Tongue (tissue), 1 donor: ENCODE measurements at regions not wholly inside any gene's neighbourhood (a gene's known extent, or its start where the extent isn't known, plus 50 kb on each side); places are given as distances from the start of the nearest gene placed in this dataset.

Experiments
- DNase-seq: peaks from one replicate; pipeline ENCODE4 v3.0.0-alpha.2; 2015

DNA sequence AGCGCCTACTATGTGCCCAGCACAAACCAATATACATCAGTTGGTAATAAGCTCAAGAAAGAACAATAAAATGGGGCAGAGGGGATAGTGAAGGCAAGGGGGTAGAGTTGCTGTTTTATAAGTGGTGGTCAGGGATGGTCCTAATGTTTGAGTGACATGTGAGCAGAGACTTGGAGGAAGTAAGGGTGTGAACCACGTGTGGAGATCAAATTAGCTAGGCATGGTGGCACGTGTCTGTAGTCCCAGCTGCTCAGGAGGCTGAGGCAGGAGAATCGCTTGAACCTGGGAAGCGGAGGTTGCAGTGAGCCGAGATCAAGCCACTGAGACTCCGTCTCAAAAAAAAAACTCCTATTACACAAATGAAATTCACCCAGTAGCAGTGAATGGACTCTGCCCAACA lies 56.5 kb downstream of the IRX6 start:
- DNase-seq, result no peak

- no peak for DNase-seq
Measured at GRCh38 chr16:55384288-55385247, 60.6 kb downstream of the IRX6 start.

GRCh38 chr16:55385359-55385758 lies 61.4 kb downstream of the IRX6 start:
- DNase-seq, result no peak

DNA sequence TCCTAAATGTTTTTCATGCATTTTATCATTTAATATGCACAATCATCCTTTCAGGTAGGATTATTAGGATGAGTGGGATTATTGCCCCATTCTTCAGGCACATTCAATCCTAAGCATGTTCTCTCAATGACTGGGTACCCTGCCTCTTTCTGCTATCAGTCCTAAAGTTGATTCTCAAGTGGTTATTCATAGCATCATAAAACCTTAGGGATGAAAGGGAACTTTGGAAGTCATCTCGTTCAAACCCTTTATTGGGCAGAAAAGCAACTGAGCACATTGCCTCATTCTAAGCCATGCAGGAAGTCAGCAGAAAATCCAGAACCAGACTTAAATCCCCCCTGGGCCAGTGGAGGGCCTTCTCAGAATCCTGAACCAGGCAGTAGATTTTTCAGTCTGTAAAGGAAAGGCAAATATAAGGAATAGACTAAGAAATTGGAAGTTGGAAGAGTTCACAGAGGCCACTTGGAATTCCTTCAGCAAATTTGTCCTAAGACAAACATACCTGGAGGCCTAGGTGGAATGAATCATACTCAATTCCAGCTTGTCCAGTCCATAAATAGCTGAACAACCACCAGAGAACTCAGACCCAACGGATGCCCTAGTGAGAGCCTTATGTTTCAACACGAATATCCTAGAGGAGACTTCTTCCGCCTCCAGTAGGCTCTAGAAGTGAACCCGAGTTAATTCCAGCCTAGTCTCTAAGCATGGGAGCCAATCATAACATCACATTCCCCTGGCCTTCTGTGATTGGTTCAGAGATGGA lies 62.7 kb downstream of the IRX6 start:
- DNase-seq, result no peak

DNA sequence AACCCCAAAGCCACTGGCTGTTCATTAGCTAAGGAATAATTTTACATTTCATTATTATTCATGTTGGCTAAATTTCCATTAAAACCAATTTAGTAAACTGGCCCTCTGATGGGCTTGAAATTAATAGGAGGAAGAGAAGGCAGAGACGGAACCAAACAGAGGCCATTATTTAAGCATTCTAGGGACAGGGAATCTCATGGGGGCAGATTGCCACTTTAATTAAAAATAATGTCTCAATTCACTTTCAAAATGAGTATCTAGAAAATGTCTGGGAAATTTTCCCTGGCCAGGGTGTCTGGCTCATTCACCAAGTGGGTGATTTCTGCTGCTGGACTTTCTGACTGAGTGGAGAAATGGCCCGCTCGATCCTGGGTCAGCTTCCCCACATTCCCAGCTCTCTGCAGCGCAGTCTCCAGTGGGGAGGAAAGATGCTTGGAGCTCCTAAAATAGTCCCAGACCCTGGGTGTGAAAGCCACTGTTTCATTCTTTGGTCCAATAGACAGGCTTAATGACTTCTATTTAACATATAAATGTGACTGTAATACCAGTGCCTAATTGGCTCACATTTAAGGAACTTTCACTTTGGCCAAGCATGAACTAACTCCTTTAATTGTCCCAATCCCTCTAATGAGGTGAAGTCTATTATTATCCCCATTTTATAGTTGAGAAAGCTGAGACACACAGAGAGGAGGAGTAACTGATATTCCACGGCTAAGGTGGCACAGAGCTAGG lies 64.3 kb downstream of the IRX6 start:
- no peak for DNase-seq

- peak; percentile 60 for DNase-seq
Measured at GRCh38 chr16:55389426-55390073, 65.5 kb downstream of the IRX6 start.

GRCh38 chr16:55390630-55391237 lies 66.7 kb downstream of the IRX6 start:
- DNase-seq, result no peak

DNA sequence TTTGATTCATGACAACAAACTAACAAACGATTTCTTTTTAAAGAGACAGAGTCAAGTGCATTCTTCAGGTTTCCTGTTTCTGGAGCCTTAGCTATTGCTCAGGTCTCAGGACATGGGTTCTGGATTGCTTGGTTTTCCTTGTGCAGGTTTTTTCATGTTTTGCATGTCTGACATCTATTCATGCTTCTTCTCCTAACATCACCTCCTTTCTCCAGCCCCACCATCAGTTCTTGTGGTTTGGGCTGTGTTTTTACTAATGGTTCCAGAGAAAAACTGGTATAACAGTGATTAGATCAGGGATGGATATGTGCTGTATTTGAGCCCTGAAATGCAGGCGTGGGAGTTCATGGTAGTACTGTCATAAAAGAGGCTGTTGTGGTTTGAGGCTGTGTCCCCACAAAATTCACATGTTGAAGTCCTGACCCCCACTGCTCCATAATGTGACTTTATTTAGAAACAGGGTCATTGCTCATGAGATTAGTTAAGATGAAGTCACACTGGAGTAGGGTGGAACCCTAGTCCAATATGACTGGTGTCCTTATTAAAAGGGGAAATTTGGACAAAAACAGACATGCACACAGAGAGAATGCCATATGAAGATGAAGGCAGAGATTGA lies 67.9 kb downstream of the IRX6 start:
- no peak for DNase-seq

DNA sequence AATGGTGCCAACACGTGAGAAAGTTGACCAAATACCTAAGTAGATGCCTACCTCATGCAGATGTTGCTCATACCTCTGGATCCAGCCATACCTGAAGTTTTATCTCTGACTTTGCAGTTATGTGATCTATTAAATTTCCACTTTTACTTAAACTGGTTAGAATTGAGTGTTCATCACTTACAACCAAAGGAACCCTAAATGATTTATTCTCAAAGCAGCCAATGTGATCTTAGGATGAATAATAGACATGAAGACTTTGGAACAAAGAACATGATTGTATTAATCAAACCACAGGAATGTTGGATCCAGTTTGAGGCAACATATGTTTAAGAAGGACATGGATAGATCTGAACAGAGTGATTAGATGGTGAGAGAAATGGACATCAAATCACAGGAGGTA lies 68.7 kb downstream of the IRX6 start:
- no peak for DNase-seq

DNA sequence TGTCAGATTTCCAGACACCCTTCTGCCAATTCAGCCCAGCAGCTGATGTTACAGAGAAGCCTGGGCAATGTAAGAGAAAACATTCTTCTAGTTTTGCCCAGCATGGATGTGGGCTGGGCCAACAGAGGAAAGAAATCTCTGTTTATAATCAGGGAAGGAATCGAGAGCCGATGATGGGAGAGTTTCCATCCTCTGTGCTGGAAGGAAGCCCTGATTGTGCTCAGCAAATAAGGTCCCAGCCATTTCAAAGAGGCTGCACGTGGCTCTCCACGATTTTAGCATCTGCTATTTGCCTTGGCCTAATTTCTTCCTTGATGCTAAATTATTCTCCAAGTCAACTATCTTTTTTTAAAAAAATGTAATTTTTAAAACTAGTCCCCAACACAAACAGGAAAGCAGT lies 70.0 kb downstream of the IRX6 start:
- peak; percentile 81 for DNase-seq

- DNase-seq, result no peak
Measured at GRCh38 chr16:55398762-55399161, 74.8 kb downstream of the IRX6 start.

DNA sequence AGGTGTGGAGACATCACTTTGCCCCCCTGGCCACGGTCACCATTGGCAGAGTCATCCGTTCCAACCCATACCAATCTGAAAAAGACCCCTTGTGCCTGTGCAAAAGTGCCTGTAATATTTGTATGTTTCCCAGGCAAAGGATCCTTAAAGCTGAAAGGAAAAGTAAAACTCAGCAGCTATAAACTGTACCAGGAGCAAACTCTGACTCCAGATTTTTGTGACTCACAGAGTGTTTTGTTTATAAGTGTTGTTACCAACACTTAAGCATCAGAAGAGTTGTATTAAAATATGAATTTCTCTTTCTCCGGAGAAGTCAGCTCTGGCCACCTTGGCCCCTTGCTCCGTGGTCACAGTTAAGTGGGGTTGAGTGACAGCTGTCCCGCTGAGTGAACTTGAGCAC lies 75.9 kb downstream of the IRX6 start:
- DNase-seq, result no peak

DNA sequence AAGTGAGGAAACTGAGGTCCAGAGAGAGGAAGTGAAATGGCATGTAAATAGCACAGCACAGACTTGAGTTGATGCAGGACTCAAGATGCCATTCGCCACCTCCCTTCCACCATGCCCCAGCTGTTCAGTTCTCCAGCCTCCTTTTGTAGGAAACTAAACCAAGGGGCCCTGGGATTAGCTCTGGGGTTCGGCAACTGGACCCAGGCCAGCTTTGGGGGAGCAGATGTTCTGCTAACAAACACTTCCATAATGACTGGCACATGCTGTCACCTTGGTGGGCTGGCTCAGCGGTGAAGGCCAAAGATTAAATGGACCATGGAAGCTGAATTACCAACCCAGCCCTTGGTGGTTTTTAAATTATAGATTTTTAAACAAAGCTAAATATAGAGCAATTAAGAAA lies 77.0 kb downstream of the IRX6 start:
- peak; percentile 87 for DNase-seq

- DNase-seq, result no peak
Measured at GRCh38 chr16:55403464-55403863, 75.5 kb upstream of the MMP2 start.

DNA sequence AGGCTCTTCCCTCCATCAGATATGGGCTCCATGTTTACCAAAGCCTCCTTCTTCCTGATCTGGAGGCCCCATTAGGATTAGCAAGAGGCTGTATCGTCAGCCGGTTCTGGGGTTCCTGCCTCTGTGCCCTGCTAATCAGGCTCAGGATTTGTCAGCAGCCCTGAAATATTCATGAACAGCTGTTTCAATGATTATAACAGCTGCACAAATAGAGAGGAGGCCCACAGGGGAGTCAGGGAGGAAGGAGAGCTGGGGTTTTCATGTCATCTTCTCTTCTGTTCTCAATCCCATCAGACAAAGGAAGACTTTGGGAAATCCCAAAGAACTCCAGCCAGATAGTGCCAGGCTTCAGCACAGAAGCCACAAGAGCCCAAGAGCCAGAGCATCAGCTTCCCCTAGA lies 72.3 kb upstream of the MMP2 start:
- DNase-seq, result peak; percentile 36

DNA sequence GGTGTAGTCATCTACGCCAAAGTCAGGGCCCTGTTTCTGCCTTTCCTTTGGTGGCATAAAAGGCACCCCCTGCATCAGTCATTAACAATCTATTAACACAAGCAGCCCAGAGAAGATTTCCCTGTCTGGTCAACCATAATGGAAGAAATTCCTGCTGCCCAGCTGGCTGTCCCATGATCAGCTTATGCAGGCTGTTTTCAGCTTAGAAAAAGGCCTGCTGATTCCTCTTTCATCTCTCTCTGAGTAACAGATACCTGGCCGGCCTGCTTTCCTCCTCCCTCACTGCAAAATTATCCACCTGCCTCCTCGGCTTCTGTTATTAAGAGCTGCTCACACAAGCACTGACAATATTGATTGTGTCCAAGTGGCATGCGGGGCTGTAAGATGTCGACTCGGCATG lies 70.3 kb upstream of the MMP2 start:
- DNase-seq, result no peak

DNA sequence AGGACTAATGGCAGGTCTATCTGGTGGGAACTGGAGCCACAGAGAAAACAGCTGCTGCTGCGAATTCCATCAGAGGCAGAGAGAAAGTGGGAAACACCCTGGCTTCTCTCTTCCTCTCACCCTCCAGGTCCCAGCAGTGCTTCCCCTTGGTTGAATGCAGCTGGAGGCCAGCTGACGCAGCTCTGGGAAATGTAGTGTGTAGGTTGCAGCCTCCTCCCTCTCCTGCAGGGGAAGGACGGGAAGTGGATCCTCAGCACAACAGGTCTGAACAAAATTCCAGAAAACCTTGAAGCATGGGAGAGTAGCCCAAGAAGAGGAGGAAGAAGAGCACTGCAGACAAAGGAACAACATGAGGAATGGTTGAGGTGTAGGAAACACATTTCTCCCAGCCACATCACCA lies 67.8 kb upstream of the MMP2 start:
- DNase-seq, result peak; percentile 45

- DNase-seq, result peak; percentile 23
Measured at GRCh38 chr16:55418586-55418985, 60.4 kb upstream of the MMP2 start.

GRCh38 chr16:55421226-55421625 lies 57.8 kb upstream of the MMP2 start:
- no peak for DNase-seq

GRCh38 chr16:55426865-55427484 lies 52.0 kb upstream of the MMP2 start:
- DNase-seq, result no peak
